HG03575 (cell line): ENCODE measurements at regions not wholly inside any gene's neighbourhood (a gene's known extent, or its start where the extent isn't known, plus 50 kb on each side); places are given as distances from the start of the nearest gene placed in this dataset.

ENCODE experiments used
- ATAC-seq: cut with Tn5 transposase; IDR thresholded peaks from one replicate; pipeline ENCODE4 v1.9.1; 2021; ENCODE audit not compliant: unreplicated experiment, insufficient number of reproducible peaks, low FRiP score; ENCODE audit errors: extremely low read depth

DNA sequence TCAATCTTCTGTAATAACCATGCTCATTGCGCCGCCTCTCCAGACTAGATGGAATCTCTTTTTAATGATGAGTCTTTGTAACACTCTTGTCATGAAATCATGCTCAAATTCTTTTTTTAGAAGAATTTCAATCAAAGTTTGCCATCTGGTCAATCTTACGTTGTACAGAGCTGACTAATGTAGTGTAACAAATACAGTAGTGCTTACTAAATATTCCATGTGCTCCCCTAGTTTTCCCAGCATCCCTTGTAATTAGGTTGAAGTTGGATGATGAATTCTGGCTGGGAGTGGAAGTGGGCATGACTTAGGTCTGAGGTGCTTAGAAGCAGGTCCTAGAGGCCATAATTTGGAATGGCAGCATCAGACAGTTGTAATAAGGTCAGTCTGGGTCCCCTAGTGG lies 309.1 kb upstream of the SNX7 start:
- no peak for ATAC-seq

DNA sequence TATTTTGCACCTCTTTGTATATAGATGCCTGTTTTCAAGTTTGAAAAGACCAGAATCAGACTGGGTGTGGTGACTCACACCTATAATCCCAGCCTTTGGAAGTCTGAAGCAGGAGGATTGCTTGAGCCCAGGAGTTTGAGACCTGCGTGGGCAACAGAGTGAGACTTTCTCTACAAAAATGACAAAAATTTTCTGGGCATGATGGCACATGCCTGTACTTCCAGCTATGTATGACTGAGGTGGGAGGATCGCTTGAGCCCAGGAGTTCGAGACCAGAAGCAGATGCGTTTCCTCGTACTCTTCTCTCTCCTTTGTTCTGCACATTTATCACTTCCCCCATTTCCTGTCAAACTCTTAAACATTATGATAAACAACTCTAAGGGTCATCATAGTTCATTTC lies 310.0 kb upstream of the SNX7 start:
- ATAC-seq: no peak

DNA sequence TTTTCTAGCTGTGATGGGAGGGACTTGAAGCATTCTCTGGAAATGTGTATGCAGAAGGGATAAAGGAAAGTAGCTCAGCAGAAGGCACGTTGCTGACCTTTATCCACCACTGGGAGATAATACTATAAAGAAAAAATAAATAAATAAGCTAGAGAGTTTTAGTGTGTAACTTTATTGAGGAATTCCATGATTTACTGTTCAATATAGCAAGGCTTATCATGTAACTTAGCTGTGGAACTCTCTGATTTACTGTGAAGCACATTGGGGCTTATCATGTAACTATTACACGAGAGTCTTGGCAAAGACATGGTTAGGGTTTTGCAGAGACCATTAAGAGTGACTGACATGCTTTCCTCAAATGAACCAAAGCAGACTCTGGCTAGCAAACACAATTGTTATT lies 316.1 kb upstream of the SNX7 start:
- no peak for ATAC-seq

DNA sequence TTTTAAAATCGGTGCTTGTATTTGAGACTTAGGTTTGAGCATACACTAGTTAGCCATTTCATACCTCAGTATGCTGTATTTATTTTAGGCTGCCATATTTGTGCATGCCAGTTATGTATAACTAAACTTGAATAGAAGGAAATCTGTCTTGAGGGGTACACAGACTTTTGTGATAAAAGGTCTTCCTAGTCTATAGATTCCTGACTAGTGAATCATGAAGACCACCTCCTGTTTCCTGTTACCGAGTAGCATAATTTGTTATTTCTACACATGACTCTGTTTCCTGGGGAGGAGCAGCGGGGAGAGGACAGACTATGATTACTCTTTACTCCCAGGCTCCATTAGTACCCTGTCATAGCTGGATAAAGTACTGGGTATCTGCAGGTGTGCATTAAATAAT lies 316.8 kb upstream of the SNX7 start:
- no peak for ATAC-seq

DNA sequence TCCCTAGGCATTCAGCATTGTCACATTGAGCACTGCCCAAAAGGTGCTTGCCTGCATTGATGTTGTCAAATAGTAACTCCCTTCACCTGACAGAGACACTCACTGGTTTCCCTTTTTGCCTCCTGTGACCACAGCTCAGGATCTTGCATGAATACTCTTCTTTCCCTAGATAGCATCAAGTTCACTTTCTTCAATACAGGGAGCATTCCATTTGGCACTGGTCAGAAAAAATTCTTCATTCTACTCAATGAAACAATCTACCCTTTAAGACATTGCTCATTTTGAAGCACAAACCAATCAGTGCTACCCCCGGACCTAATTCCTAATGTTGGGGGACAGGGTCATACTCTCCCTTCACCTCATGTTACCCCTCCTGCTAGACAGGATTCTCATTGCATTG lies 319.0 kb upstream of the SNX7 start:
- ATAC-seq: no peak

DNA sequence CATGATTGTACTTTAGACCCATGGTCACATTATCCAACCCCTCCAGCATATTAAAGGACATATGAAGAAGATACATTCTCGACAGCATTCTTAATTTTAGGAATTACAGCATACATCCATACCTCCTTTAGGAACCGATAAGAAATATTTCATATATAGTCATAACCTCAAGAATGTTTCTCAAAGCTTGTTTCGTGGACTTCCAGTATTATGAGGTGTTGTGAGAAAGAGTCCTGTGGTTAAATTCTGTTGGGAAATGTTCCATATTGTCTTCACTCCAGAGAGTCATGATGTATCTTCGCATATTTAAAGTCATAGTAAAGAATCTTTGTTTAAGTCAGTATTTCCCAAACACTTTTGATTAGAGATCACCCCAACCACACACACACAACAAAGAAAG lies 321.0 kb upstream of the SNX7 start:
- ATAC-seq: no peak

DNA sequence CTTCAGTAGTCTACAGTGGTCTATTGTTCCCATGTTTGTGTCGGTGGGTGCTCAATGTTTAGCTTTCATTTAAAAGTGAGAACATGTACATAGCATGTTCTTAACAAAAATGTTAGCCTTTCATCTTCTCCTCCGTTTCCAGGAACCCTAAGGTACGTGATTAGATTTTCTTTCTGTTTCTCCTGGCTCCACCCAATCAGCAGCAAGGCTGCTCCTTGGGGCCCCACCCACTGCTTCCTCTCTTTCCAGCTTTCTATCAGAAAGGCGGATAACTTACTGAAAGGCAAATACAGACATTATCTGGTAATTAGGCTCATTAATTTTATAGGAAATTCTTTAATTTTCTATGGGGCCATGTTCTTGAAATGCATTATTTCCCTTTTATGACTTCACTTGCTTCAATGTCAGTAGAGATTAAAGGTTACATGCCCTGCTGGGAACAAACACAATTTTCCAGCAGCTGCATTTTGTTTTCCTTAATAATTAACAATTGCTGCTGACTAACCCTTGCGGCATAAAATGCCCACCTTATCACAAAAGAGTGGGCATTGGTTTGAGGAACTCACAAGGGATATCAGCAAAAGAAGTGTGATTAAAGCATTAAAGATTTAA lies 324.9 kb upstream of the SNX7 start:
- ATAC-seq: no peak

DNA sequence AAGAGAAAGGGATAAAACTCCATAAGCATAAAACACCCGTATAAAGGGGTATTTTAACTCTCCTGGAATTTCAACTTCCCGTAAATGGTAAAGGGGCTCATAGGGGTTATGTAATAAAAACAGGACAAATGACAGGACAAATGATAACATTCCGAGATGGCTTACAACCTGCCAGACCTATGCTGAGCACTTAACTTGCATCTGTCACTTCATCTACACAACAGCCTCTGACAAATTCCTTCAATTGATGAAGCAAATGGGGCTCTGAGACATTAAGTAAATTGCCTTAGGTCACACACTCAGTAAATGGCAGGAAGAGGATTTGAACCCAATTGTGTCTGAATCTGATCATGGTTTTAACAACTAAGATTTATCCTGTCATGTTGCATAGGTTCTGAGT lies 327.6 kb upstream of the SNX7 start:
- no peak for ATAC-seq

DNA sequence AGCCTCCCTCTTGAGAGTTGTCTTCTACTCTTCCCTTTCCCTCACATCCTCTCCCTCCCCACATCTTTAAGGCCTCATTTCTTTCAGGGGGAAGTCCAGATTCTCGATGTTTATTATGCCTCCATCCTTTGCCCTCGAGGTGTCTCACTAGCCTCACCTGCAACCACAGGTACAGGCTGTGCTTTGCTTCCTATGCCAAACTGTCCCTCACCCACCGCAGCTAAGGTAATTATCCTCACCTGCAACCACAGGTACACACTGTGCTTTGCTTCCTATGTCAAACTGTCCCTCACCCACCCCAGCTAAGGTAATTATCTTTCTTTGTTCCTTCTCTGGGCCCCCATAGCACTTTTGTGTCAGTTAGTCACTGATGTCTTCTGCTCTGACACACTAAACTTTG lies 328.1 kb upstream of the SNX7 start:
- ATAC-seq: no peak

DNA sequence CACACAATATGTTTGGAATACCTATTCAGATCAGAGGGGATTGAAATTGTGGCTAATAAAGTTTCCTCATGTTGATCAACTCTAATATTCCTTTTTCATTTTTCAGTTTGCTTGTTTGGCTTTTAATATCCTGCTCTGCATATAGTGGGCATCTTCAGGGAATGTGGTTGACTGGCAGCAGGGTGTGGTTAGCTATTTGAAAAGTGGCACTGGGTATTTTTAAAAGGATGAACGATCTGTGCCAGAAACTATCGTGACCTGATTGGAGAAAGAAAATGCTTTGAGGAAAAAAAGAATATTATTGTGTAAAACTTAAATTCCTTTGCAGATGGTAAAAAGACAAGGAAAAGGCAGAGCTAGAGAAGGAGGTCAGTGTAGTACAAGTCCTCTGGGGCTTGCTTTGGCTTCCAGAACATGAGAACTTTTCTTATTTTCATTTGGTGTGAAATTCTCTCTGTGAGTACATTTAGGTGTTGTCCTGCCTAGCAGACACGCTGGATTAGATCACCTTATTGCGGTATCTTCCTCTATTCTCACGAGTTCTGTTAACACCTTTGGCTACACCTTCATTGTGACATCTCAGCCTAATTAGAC lies 329.7 kb upstream of the SNX7 start:
- no peak for ATAC-seq

DNA sequence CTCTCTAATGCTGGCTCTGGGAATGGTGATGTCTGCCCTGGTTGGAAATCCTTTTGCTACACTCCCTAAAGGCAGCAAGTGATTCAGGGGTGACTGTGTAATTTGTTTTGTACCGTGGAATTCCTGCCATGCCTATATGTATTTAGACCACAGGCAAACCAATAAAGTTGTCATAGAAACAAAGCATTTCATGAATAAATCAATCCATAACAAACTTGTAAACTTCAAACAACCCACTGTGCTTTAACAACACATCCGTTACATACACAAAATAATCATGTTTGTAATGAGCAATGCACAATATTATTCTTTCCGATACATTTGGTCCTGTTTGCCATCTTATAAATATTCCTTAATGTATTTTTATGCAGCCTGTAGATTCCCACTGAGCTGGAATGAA lies 330.3 kb upstream of the SNX7 start:
- no peak for ATAC-seq

DNA sequence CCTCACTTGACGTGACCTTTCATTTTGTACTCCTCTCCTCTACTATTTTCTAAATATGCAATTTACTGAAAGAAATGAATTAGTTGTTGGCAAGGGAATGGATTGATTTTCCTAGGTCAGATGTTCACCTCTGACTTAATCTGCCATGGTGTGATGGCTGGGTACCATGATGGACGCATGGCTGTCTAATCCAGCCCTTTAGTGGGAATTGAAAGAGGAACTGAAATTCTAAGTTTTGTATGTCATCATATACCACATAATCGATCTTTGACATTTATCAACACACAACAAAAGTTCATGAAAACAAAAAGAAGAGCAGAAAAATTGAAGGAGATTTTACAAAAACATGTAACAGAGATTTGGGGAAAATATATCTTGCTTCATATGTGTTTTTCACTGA lies 331.3 kb upstream of the SNX7 start:
- ATAC-seq: no peak

DNA sequence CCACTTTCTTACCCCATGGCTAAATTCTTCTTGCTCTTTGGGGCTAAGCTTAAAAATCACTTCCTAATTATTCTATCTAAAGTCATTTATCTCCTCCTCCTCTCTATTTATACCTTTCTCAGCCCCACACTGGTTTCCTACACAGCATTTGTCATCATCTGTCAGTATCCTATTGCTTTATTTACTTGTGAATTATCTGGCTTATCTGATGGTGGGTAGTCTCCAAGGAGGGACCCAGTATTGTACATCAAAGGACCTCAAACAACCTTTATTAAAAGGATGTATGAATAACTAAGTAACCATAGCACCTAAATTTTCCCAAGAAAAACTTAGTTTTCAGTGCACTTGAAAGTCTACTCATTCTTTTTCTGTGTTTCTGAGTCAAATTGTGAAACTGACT lies 332.7 kb upstream of the SNX7 start:
- no peak for ATAC-seq

DNA sequence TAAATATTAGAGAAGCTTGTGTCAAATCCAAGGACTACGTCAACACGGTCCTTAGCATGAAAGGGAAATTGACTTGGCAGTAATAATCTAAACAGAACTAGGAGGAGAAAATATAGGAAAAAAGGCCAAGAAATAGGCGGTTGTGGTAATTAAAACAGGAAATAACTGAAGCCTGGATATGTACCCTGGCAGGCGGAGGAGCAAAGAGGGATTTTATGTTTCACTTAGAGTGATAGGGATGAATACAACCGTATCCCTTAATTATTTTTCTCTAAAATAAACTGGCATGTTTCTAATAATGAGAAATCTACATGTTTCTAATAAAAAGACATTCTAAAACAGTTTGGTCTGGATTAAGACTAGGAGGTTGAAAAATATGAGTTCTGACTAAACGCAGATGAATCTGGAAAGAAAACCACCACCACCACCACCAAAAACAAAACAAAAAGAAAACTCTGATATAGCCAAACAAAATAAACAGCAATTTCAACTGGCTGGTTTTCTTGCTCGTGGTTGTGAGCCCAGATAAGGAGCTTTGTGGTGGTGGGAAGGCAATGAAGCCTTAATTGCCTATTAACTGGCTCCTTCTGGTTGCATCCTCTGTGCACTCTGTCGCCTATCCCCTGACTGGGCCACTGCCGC lies 334.2 kb upstream of the SNX7 start:
- no peak for ATAC-seq

DNA sequence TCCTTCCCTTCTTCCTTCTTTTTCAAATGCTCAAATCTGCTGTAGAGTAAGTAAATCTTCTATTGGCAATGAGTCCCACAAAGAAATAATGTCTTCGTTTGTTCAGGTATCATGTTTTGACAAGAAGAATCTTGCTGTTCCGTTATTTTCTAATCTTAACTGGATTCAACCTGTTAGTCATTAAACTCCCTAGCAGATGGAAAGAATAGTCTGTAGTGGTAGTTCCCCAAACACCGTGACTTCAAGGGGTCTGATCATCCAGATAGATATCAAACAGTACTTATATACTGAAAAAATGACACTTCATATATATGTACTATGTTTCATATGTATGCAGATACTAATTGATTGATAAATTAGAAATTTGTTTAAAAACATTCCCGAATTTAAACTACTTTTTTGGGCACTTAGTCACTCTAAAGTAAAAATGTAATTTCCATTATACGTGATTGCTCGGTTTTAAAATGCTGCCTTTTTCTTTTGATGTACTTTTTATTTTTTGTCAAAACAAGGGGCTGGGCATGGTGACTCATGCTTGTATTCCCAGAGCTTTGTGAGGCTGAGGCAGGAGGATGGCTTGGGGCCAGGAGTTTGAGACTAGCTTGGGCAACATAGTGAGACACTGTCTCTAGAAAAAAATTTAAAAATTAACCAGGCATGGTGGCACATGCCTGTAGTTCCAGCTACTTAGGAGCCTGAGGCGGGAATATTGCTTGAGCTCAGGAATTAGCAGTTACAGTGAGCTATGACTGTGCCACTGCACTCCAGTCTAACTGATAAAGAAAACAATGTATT lies 335.7 kb upstream of the SNX7 start:
- no peak for ATAC-seq

DNA sequence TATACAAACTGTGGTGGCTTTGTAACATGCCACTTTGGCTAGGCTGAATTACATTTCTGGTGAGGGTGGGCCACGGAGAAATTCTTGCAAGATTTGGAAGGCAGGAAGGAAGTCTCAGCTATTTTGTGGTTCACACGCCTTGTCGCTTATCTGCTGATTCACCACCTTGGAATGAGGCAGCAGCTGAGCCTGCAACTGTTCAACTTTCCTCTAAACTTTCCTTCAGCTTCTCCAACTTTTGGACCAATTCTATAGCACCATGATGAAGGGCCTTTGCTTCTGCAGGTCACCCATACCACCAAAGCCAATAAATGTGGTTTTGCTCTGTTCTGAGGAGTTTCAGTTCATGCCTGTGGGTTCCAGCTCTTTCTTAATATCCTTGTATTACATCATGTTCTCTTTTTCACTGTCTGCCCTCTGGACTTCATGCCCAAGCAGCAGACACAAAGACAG lies 337.6 kb upstream of the SNX7 start:
- ATAC-seq: no peak

DNA sequence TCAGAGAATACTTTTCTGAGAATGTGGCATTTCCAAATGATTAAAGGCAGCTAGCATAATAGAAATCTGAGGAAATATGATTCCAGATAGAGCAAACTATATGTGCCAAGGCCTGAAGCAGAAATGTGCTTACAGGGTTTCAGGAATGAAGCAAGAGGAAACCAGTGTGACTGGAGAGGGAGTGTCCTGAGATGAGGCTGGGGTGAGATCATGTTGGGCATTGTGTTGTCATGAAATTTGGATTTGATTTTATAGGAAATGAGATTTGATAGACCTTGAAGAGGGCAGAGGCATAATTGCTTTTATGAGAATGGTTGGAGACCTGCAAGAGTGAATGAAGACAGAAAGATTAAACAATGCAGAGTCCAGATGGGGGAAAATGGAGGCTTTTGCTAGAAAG lies 338.1 kb upstream of the SNX7 start:
- ATAC-seq: no peak

DNA sequence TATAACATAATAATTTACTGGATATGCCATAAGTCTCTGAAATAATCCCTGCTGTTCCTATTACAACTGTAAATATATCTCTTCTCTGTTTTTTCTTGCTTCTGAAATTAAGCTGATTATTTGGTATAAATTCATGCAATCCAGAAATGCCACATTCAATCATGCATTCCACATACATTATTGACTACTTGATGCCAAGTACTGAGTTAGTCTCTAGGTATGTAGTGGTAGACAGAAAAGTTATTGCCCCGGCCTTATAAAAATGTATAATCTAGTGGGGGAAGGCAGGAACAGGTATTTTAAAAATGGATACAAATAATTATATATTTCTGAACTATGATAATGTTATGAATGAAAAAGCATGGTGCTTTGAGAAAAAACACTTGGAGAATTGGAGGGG lies 338.6 kb upstream of the SNX7 start:
- no peak for ATAC-seq

DNA sequence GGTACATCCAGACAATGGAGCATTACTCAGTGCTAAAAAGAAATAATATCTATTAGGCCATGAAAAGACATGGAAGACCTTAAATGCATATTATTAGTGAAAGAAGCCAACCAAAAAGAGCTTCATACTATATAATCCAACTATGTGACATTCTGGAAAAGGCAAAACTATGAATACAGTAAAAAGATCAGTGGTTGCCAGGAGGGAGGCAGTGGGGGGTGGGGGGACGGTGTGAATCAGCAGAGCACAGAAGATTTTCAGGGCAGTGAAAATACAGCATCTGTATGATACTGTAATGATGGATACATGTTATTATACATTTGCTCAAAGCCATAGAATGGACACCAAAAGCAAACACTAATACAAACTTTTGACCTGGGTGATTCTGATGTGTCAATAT lies 339.4 kb upstream of the SNX7 start:
- no peak for ATAC-seq

DNA sequence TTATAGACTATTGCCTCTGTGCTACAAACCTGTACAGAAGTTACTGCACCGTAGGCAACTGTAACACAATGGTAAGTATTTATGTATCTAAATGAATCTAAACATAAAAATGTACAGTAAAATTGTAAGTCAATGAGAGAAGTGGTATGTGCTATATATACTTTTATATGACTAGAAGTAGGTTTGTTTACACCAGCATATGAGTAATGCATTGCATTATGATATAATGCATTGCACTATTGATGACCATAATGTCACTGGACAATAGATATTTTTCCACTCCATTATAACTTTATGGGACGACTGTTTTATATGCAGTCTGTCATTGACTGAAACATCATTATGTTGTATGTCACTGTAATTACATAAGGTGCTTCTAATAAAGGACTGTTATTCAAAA lies 340.3 kb upstream of the SNX7 start:
- ATAC-seq: no peak
